Endothelial cell of umbilical vein (primary cell): ENCODE measurements at regions not wholly inside any gene's neighbourhood (a gene's known extent, or its start where the extent isn't known, plus 50 kb on each side); places are given as distances from the start of the nearest gene placed in this dataset.

Experiments used
- BruUV-seq: library from RNA; stranded (reverse); fragments of 400-500 nt; replicated peaks from 2 replicates; lab custom pipeline; 2021; lab: Mats Ljungman, UMichigan
- CTCF ChIA-PET: fragments of 300-600, 350-600 bp; sonication (Branson Sonifier 250); formaldehyde crosslinking; loops from one replicate; lab custom pipeline; 2021; ENCODE audit warnings: antibody characterized with exemption, inconsistent platforms; lab: Charles Lee
- POLR2A ChIA-PET: fragments of 300-600, 350-600 bp; sonication (Branson Sonifier 250); formaldehyde crosslinking; loops from one replicate; lab custom pipeline; 2021; ENCODE audit warnings: antibody characterized with exemption, inconsistent platforms; lab: Charles Lee
- DNase-seq: peaks from one replicate; pipeline ENCODE4 v3.0.0-alpha.2; 2011; ENCODE audit warnings: low read depth, low spot score
- FAIRE-seq: peaks from 2 replicates; lab custom pipeline; 2011; peaks lifted over from hg19 to GRCh38; lab: Jason Lieb, UNC
- H2AFZ ChIP-seq: 2 replicates; pipeline ENCODE4 v1.6.0; 2012; ENCODE audit warnings: low read depth, low read length, control low read depth, inconsistent platforms
- H3K27ac ChIP-seq: 2 replicates; pipeline ENCODE4 v1.5.1; 2011; ENCODE audit warnings: low read depth, mild to moderate bottlenecking, control low read depth, low read length, moderate library complexity; ENCODE audit not compliant: insufficient read depth
- H3K27me3 ChIP-seq, 2 experiments: 2 replicates each; pipeline versions ENCODE4 v1.6.0 to v1.6.1; 2011; ENCODE audit warnings: low read length in 2 of 2, mixed read lengths in 1 of 2; ENCODE audit not compliant: control insufficient read depth in 2 of 2, insufficient read depth in 2 of 2
- H3K36me3 ChIP-seq, 2 experiments: 2 replicates in 1 of 2; 3 replicates in 1 of 2; pipeline ENCODE4 v1.5.1; 2011; ENCODE audit warnings: low read length in 2 of 2, mild to moderate bottlenecking in 1 of 2, moderate library complexity in 1 of 2; ENCODE audit not compliant: control insufficient read depth in 2 of 2, insufficient read depth in 2 of 2; ENCODE audit errors: extremely low read depth in 1 of 2
- H3K4me1 ChIP-seq: 3 replicates; pipeline ENCODE4 v1.5.1; 2011; ENCODE audit warnings: mild to moderate bottlenecking, low read length; ENCODE audit not compliant: control insufficient read depth, insufficient read depth; ENCODE audit errors: extremely low read depth
- H3K4me2 ChIP-seq: 2 replicates; pipeline ENCODE4 v1.6.1; 2011; ENCODE audit warnings: low read length, control low read depth, mixed read lengths; ENCODE audit not compliant: insufficient read depth
- H3K4me3 ChIP-seq, 3 experiments: fragments of 200-600 bp in 1 of 3; sonication (generic), shearing (Covaris generic) in 1 of 3; replicated peaks in 1 of 3; 2 replicates each; pipeline ENCODE4 v1.5.1; 2011 to 2016; ENCODE audit warnings: control low read depth in 3 of 3, low read length in 3 of 3, mild to moderate bottlenecking in 2 of 3, inconsistent platforms in 1 of 3, low read depth in 1 of 3, moderate library complexity in 1 of 3; ENCODE audit not compliant: insufficient read depth in 1 of 3
- H3K79me2 ChIP-seq: 2 replicates; pipeline ENCODE4 v1.6.0; 2012; ENCODE audit warnings: low read length, inconsistent platforms; ENCODE audit not compliant: control insufficient read depth, insufficient read depth
- H3K9ac ChIP-seq: replicated peaks from 2 replicates; pipeline ENCODE3; 2011; ENCODE audit warnings: low read length, control low read depth; ENCODE audit not compliant: insufficient read depth; ENCODE audit errors: extremely low read depth
- H3K9me1 ChIP-seq: replicated peaks from 3 replicates; pipeline ENCODE4 v1.6.0; 2011; ENCODE audit warnings: mild to moderate bottlenecking, low read length; ENCODE audit not compliant: control insufficient read depth, insufficient read depth; ENCODE audit errors: extremely low read depth
- H3K9me3 ChIP-seq: replicated peaks from 2 replicates; pipeline ENCODE4 v1.5.1; 2012; ENCODE audit warnings: low read length, inconsistent platforms; ENCODE audit not compliant: control insufficient read depth, insufficient read depth
- H4K20me1 ChIP-seq: replicated peaks from 2 replicates; pipeline ENCODE3; 2011; ENCODE audit warnings: mild to moderate bottlenecking, low read length; ENCODE audit not compliant: control insufficient read depth, insufficient read depth; ENCODE audit errors: extremely low read depth
- CTCF ChIP-seq, 2 donors: IDR thresholded peaks; 1 replicate in 1 of 2; 2 replicates in 1 of 2; pipeline ENCODE4 v1.5.1; 2011; ENCODE audit warnings: low read length in 2 of 2, mild to moderate bottlenecking in 2 of 2, moderate library complexity in 2 of 2, control low read depth in 1 of 2, inconsistent platforms in 1 of 2, low read depth in 1 of 2; ENCODE audit not compliant: insufficient read depth in 1 of 2; ENCODE audit errors: extremely low read depth in 1 of 2
- EZH2 ChIP-seq: IDR thresholded peaks from 2 replicates; pipeline ENCODE4 v1.6.1; 2012; ENCODE audit warnings: borderline replicate concordance, low read depth, mild to moderate bottlenecking, moderate library complexity, low read length, inconsistent platforms; ENCODE audit not compliant: severe bottlenecking
- FOS ChIP-seq: IDR thresholded peaks from 2 replicates; pipeline ENCODE4 v1.6.1; 2011; ENCODE audit warnings: mild to moderate bottlenecking, low read length, moderate library complexity, borderline replicate concordance; ENCODE audit not compliant: insufficient read depth
- GATA2 ChIP-seq: IDR thresholded peaks from 2 replicates; pipeline ENCODE4 v1.7.0; 2011; ENCODE audit warnings: low read depth, mild to moderate bottlenecking, moderate library complexity, mixed read lengths, low read length; ENCODE audit not compliant: insufficient read length, insufficient read depth
- JUN ChIP-seq: IDR thresholded peaks from 2 replicates; pipeline ENCODE4 v1.6.1; 2011; ENCODE audit warnings: borderline replicate concordance, low read depth; ENCODE audit not compliant: insufficient read length, insufficient read depth
- MYC ChIP-seq: IDR thresholded peaks from one replicate; pipeline ENCODE4 v1.6.1; 2011; ENCODE audit warnings: mild to moderate bottlenecking, low read depth, low read length
- POLR2A ChIP-seq: IDR thresholded peaks from 2 replicates; pipeline ENCODE4 v1.6.1; 2012; ENCODE audit warnings: low read depth, mild to moderate bottlenecking, control low read depth, low read length
- POLR2AphosphoS5 ChIP-seq: IDR thresholded peaks from 2 replicates; pipeline ENCODE4 v1.6.1; 2012; ENCODE audit warnings: low read depth, mild to moderate bottlenecking, control low read depth, low read length, moderate library complexity; ENCODE audit not compliant: insufficient read depth
- dilution Hi-C: fragments of 300-500 bp; cut with MboI; formaldehyde crosslinking; loops from one replicate; pipeline ENCODE4 v1.15.0; 2019; ENCODE audit warnings: low sequenced_read_pairs; ENCODE audit not compliant: extremely low pct_ligation_motif_present
- intact Hi-C: fragments of 100-400 bp; cut with micrococcal nuclease; formaldehyde crosslinking; loops from one replicate; pipeline ENCODE4 v1.10.0; 2022
- TF ChIP-seq, protein P1 (sequence below): IDR thresholded peaks from 2 replicates; pipeline ENCODE4 v1.6.1; 2011; ENCODE audit not compliant: insufficient read depth, insufficient read length

DNA sequence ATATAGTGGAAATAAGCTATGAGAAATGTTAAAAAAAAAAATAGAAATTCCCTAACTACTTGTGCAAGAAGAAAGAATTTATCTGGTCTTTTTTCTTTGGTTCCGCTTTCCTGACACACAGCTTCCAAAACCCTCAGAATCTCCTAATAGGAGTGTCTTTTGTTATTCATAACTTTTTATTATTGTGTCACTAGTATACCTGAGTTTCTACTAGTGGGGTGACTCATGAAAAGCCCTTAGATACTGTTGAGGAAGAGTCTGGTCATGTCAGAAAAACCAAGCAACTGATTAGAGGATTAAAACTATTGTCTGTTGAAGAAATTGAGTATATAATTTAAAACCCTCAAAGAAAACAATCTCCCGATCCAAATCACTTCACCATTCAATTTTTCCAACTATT lies 152.8 kb upstream of the IFNE start:
- Histone ChIP-seq H3K9ac (no peak overlapping the region), H3K79me2 (no peaks in the 10 kb centered on the region), H3K9me1 (no peaks in the 10 kb centered on the region), H4K20me1 (no peaks in the 10 kb centered on the region), H3K4me3 (no peak overlapping the region), H3K4me1 (no peaks in the 10 kb centered on the region), H3K36me3 (no peaks in the 10 kb centered on the region), H3K9me3 (no peaks in the 10 kb centered on the region), H3K27me3 (no peaks in the 10 kb centered on the region), H3K27ac (no peak overlapping the region), H3K4me2 (no peak overlapping the region), H2AFZ (no peak overlapping the region)
- TF ChIP-seq POLR2A (no peak), MYC (no peak), GATA2 (no peak), EZH2 (no peak), JUN (no peak), FOS (no peak), POLR2AphosphoS5 (no peak), CTCF (IDR thresholded peaks at IDR 0.05; ENCODE audit: extremely low read depth in 1 of 2, insufficient read depth in 1 of 2, low read depth in 1 of 2, low read length in 2 of 2) (no peak)
- TF ChIP-seq, protein P1, sequence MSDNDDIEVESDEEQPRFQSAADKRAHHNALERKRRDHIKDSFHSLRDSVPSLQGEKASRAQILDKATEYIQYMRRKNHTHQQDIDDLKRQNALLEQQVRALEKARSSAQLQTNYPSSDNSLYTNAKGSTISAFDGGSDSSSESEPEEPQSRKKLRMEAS = no peak
- ChIA-PET CTCF (interaction anchor here (1.1 to 1.3 kb wide), 2 partner anchors 10 to 74 kb away, joined by 3 to 4 read pairs; no protein-coding TSS in a partner anchor), POLR2A (interaction anchor here (0.6 kb wide), 1 partner anchor 56 kb away, joined by 6 read pairs; no protein-coding TSS in a partner anchor)
- no peak for DNase-seq
- dilution Hi-C loops = no loop called here
- intact Hi-C loops = no loop called here
- no TSS peak for BruUV-seq
- FAIRE-seq = no peak
